Body of pancreas (tissue), 4 donors: ENCODE measurements at regions not wholly inside any gene's neighbourhood (a gene's known extent, or its start where the extent isn't known, plus 50 kb on each side); places are given as distances from the start of the nearest gene placed in this dataset.

Source experiments
- POLR2A ChIP-seq, 3 donors: fragments of 450-650 bp; IDR thresholded peaks; one replicate each; pipeline ENCODE4 v1.6.1; 2016; ENCODE audit warnings: antibody characterized with exemption in 3 of 3, mild to moderate bottlenecking in 2 of 3
- TF ChIP-seq, protein P1 (sequence below), 7 experiments: fragments of 450-650 bp in 4 of 7; fragments of 200-600 bp in 3 of 7; sonication (generic) in 3 of 7; IDR thresholded peaks; one replicate each; pipeline ENCODE4 v1.5.1; 2016 to 2019; ENCODE audit warnings: antibody characterized with exemption in 7 of 7

DNA sequence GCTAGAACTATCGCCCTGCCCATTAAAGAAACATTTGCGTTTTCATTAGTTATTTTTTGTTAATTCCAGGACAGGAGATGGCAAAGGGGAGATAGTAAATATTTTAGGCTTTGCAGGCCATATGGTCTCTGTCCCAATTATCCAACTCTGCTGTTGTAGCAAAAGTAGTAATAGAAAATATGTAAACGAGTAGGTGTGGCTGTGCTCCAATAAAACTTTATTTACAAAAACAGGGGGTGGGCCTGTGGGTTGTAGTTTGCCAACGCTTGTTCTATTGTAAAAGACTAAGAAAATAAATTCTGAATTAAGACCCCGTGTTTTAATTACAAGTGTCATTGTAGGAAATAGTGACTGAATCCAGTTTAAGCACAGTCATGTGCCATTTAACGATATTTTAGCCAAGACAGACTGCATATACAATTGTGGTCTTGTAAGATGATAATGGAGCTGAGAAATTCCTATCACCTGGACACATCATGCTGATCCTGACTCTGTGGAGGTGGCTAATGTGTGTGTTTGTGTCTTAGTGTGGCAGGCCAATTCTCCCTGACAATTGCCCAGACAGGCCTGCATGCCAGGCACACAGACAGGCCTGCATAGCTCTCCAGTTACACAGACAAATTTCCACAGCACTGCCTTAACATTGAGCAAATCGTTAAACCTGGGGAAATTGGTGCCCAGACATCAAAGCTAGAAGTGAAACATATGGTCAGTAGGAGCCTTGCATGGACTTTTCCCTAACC lies 76.4 kb downstream of the SKA1 start:
- TF ChIP-seq, protein P1, sequence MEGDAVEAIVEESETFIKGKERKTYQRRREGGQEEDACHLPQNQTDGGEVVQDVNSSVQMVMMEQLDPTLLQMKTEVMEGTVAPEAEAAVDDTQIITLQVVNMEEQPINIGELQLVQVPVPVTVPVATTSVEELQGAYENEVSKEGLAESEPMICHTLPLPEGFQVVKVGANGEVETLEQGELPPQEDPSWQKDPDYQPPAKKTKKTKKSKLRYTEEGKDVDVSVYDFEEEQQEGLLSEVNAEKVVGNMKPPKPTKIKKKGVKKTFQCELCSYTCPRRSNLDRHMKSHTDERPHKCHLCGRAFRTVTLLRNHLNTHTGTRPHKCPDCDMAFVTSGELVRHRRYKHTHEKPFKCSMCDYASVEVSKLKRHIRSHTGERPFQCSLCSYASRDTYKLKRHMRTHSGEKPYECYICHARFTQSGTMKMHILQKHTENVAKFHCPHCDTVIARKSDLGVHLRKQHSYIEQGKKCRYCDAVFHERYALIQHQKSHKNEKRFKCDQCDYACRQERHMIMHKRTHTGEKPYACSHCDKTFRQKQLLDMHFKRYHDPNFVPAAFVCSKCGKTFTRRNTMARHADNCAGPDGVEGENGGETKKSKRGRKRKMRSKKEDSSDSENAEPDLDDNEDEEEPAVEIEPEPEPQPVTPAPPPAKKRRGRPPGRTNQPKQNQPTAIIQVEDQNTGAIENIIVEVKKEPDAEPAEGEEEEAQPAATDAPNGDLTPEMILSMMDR (IDR thresholded peaks at IDR 0.05), result no peak
- TF ChIP-seq POLR2A (IDR thresholded peaks at IDR 0.05), result no peak
